ENCODE measurements at regions not wholly inside any gene's neighbourhood (a gene's known extent, or its start where the extent isn't known, plus 50 kb on each side); places are given as distances from the start of the nearest gene placed in this dataset.

DNA sequence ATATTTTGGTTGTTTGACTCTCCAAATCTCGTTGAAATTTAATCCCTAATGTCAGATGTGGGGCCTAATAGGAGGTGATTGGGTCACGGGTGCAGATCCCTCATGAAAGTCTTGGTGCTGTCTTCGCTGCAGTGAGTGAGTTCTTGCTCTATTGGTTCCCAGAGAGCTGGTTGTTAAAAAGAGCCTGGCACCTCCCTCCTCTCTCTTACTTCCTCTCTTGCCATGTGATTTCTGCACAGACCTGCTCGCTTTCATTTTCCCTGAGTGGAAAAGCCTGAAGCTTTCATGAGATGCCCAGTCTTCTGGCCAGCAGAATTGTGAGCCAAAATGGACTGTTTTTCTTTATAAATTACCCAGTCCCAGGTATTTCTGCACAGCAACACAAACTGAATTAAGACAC is 221.6 kb downstream of the MAT2B start:
- DNase-seq (ENCODE audit: insufficient read length, low spot score, missing footprints): no peak
- Histone ChIP-seq H3K27me3 (ENCODE audit: insufficient read depth, low read length) (peaks cover 2% of the 10 kb centered on the region), H3K36me3 (ENCODE audit: insufficient read depth, low read length) (no peaks in the 10 kb centered on the region), H3K4me1 (ENCODE audit: insufficient read depth, low read length) (no peaks in the 10 kb centered on the region), H3K79me2 (ENCODE audit: insufficient read depth, low read length) (no peaks in the 10 kb centered on the region), H2AFZ (ENCODE audit: low read length) (peak overlapping the region; percentile 13), H3K9me3 (ENCODE audit: low read depth, low read length) (no peaks in the 10 kb centered on the region), H3K27ac (ENCODE audit: low read depth, low read length) (no peak overlapping the region), H4K20me1 (ENCODE audit: insufficient read depth, low read length) (no peaks in the 10 kb centered on the region), H3K4me3 (ENCODE audit: insufficient read depth, low read length) (no peak overlapping the region), H3K4me2 (ENCODE audit: insufficient read depth, low read length) (peak overlapping the region; percentile 1)
- TF ChIP-seq, protein P1, sequence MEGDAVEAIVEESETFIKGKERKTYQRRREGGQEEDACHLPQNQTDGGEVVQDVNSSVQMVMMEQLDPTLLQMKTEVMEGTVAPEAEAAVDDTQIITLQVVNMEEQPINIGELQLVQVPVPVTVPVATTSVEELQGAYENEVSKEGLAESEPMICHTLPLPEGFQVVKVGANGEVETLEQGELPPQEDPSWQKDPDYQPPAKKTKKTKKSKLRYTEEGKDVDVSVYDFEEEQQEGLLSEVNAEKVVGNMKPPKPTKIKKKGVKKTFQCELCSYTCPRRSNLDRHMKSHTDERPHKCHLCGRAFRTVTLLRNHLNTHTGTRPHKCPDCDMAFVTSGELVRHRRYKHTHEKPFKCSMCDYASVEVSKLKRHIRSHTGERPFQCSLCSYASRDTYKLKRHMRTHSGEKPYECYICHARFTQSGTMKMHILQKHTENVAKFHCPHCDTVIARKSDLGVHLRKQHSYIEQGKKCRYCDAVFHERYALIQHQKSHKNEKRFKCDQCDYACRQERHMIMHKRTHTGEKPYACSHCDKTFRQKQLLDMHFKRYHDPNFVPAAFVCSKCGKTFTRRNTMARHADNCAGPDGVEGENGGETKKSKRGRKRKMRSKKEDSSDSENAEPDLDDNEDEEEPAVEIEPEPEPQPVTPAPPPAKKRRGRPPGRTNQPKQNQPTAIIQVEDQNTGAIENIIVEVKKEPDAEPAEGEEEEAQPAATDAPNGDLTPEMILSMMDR (IDR thresholded peaks at IDR 0.05; ENCODE audit: extremely low read depth, low read depth, low read length): no peak

DNA sequence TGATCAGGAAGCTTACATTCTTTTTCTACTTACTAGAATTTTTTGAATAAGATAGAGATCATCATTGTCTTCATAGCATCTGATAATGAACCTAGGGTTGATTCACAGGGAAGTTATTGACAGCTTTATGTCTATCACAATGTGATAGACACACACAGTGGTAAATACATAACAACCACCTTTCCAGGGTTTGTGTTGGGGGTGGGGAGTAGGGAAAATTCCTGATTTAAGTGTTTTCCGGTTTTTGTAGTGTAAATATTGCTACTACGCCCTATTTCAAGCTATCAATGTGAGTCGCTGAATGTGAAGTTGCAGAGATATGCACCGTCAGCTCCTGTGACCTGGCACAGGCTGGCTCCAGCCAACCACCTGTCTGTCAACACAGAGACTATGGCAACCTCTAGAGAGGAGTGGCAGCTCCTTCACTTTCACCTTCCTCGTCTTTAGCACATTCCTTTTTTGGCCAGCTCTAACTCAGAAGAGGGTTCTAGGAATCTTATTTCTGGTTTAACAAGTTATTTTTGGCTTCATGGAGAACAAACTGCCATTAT is 224.9 kb downstream of the MAT2B start:
- H3K9me3 ChIP-seq (ENCODE audit: low read depth, low read length): no peaks in the 10 kb centered on the region
- TF ChIP-seq, protein P1 (IDR thresholded peaks at IDR 0.05; ENCODE audit: extremely low read depth, low read depth, low read length): no peak
- no peaks in the 10 kb centered on the region for H3K4me1 ChIP-seq (ENCODE audit: insufficient read depth, low read length)
- H3K4me3 ChIP-seq (ENCODE audit: insufficient read depth, low read length): no peak overlapping the region
- DNase-seq (ENCODE audit: insufficient read length, low spot score, missing footprints): no peak
- no peaks in the 10 kb centered on the region for H3K79me2 ChIP-seq (ENCODE audit: insufficient read depth, low read length)
- no peak overlapping the region for H3K27ac ChIP-seq (ENCODE audit: low read depth, low read length)
- H2AFZ ChIP-seq (ENCODE audit: low read length): peak overlapping the region; percentile 74
- no peaks in the 10 kb centered on the region for H3K36me3 ChIP-seq (ENCODE audit: insufficient read depth, low read length)
- H3K27me3 ChIP-seq (ENCODE audit: insufficient read depth, low read length): peaks cover 2% of the 10 kb centered on the region
- no peaks in the 10 kb centered on the region for H4K20me1 ChIP-seq (ENCODE audit: insufficient read depth, low read length)
- peak overlapping the region; percentile 24 for H3K4me2 ChIP-seq (ENCODE audit: insufficient read depth, low read length)

DNA sequence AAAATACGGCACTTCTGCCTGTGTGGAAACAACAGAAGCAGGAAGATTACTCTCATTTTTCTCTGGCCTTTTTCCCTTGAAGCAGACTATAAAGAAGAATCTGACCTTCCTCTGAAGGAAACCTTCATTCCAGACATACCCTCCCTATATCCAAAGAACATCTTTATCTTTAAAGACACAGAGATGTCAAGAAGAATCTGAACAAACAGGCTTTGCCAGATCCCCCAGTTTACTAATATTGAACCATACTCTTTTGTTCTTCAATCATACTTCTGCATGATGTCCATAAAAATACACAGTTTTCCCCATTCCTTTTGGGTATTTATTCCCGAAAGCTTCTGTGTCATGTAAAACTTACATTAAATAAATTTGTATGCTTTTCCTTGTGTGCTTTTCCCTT is 225.8 kb downstream of the MAT2B start:
- no peak overlapping the region for H3K27ac ChIP-seq (ENCODE audit: low read depth, low read length)
- H3K79me2 ChIP-seq (ENCODE audit: insufficient read depth, low read length): no peaks in the 10 kb centered on the region
- H3K36me3 ChIP-seq (ENCODE audit: insufficient read depth, low read length): no peaks in the 10 kb centered on the region
- H4K20me1 ChIP-seq (ENCODE audit: insufficient read depth, low read length): no peaks in the 10 kb centered on the region
- no peaks in the 10 kb centered on the region for H3K4me1 ChIP-seq (ENCODE audit: insufficient read depth, low read length)
- H3K4me2 ChIP-seq (ENCODE audit: insufficient read depth, low read length): no peak overlapping the region
- peaks cover 2% of the 10 kb centered on the region for H3K27me3 ChIP-seq (ENCODE audit: insufficient read depth, low read length)
- no peak for DNase-seq (ENCODE audit: insufficient read length, low spot score, missing footprints)
- TF ChIP-seq, protein P1 (IDR thresholded peaks at IDR 0.05; ENCODE audit: extremely low read depth, low read depth, low read length): no peak
- H3K4me3 ChIP-seq (ENCODE audit: insufficient read depth, low read length): no peak overlapping the region
- H3K9me3 ChIP-seq (ENCODE audit: low read depth, low read length): no peaks in the 10 kb centered on the region
- H2AFZ ChIP-seq (ENCODE audit: low read length): no peak overlapping the region

DNA sequence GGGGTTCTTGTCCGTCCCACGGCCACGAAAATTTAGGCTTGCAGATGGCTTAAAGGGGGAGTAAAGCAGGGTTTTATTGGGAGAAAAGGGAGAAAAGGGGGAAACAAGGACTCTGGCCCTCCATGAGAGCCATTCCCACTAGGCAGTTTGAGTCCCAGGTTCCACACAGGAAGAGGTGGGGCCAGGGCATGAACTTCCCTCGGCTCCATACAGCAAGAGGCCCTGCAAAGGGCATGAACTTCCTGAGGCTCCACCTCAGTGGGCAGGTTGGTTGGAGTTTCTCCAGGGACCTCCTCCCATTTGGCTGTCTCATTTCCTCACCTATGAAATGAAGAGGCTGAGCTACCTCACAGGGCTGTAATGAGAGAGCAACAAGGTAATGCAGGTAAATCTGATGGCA is 229.7 kb downstream of the MAT2B start:
- H4K20me1 ChIP-seq (ENCODE audit: insufficient read depth, low read length): no peaks in the 10 kb centered on the region
- no peak overlapping the region for H3K27ac ChIP-seq (ENCODE audit: low read depth, low read length)
- peaks cover 2% of the 10 kb centered on the region for H3K27me3 ChIP-seq (ENCODE audit: insufficient read depth, low read length)
- no peak for DNase-seq (ENCODE audit: insufficient read length, low spot score, missing footprints)
- no peaks in the 10 kb centered on the region for H3K9me3 ChIP-seq (ENCODE audit: low read depth, low read length)
- no peaks in the 10 kb centered on the region for H3K36me3 ChIP-seq (ENCODE audit: insufficient read depth, low read length)
- H3K4me1 ChIP-seq (ENCODE audit: insufficient read depth, low read length): no peaks in the 10 kb centered on the region
- no peaks in the 10 kb centered on the region for H3K79me2 ChIP-seq (ENCODE audit: insufficient read depth, low read length)
- TF ChIP-seq, protein P1 (IDR thresholded peaks at IDR 0.05; ENCODE audit: extremely low read depth, low read depth, low read length): no peak
- no peak overlapping the region for H2AFZ ChIP-seq (ENCODE audit: low read length)
- H3K4me2 ChIP-seq (ENCODE audit: insufficient read depth, low read length): no peak overlapping the region
- no peak overlapping the region for H3K4me3 ChIP-seq (ENCODE audit: insufficient read depth, low read length)
